HG03442 (cell line): ENCODE measurements at regions not wholly inside any gene's neighbourhood (a gene's known extent, or its start where the extent isn't known, plus 50 kb on each side); places are given as distances from the start of the nearest gene placed in this dataset.
"Not testable (repeated sequence)": the region's sequence is repeated elsewhere in the genome, so short reads cannot be mapped to it uniquely, and the experiment has no call there.

Experiments
- ATAC-seq: cut with Tn5 transposase; IDR thresholded peaks from one replicate; pipeline ENCODE4 v1.9.1; 2021; ENCODE audit warnings: mild to moderate bottlenecking, moderate library complexity; ENCODE audit not compliant: unreplicated experiment

- ATAC-seq = not testable (repeated sequence)
Observed at GRCh38 chrX:31014474-31014873, 57.4 kb downstream of the FTHL17 start.

GRCh38 chrX:31012509-31013025, 59.3 kb downstream of the FTHL17 start:
- no peak for ATAC-seq

- ATAC-seq = no peak
Observed at GRCh38 chrX:31007321-31007720, 64.5 kb downstream of the FTHL17 start.

- no peak for ATAC-seq
Observed at GRCh38 chrX:31006027-31006426, 65.8 kb downstream of the FTHL17 start.

- ATAC-seq = no peak
Observed at GRCh38 chrX:30997411-30997810, 74.4 kb downstream of the FTHL17 start.

GRCh38 chrX:30995705-30996104, 76.1 kb downstream of the FTHL17 start:
- no peak for ATAC-seq

GRCh38 chrX:30995060-30995700, 76.7 kb downstream of the FTHL17 start:
- ATAC-seq = no peak

- not testable (repeated sequence) for ATAC-seq
Observed at GRCh38 chrX:30994018-30994417, 77.8 kb downstream of the FTHL17 start.

- ATAC-seq = no peak
Observed at GRCh38 chrX:30992381-30992904, 79.4 kb downstream of the FTHL17 start.

GRCh38 chrX:30990361-30990760, 81.5 kb downstream of the FTHL17 start:
- ATAC-seq = no peak

GRCh38 chrX:30982467-30982866, 89.4 kb downstream of the FTHL17 start:
- no peak for ATAC-seq

- no peak for ATAC-seq
Observed at GRCh38 chrX:30981968-30982367, 89.9 kb downstream of the FTHL17 start.

- ATAC-seq = no peak
Observed at GRCh38 chrX:30979271-30979670, 90.2 kb upstream of the TAB3 start.

- no peak for ATAC-seq
Observed at GRCh38 chrX:30975467-30975866, 86.4 kb upstream of the TAB3 start.

GRCh38 chrX:30973784-30974427, 84.9 kb upstream of the TAB3 start:
- ATAC-seq = no peak

GRCh38 chrX:30971774-30972603, 82.9 kb upstream of the TAB3 start:
- ATAC-seq = peak; percentile 98

- no peak for ATAC-seq
Observed at GRCh38 chrX:30967516-30967915, 78.5 kb upstream of the TAB3 start.

GRCh38 chrX:30965767-30966166, 76.7 kb upstream of the TAB3 start:
- ATAC-seq = no peak

GRCh38 chrX:30961387-30962174, 72.5 kb upstream of the TAB3 start:
- no peak for ATAC-seq

- ATAC-seq = no peak
Observed at GRCh38 chrX:30957753-30958152, 68.7 kb upstream of the TAB3 start.

GRCh38 chrX:30955687-30956086, 66.6 kb upstream of the TAB3 start:
- ATAC-seq = no peak
